Activated naive CD8-positive, alpha-beta T cell treated with anti-CD3 and anti-CD28 coated beads, Interleukin-2, amount 50 U/mL, for 24 hours (primary cell): ENCODE measurements at regions not wholly inside any gene's neighbourhood (a gene's known extent, or its start where the extent isn't known, plus 50 kb on each side); places are given as distances from the start of the nearest gene placed in this dataset.

ENCODE experiments used
- ATAC-seq: fragments of 150-1000 bp; cut with Tn5 transposase; one replicate; pipeline ENCODE4 v1.10.0; 2021
- DNase-seq: peaks from one replicate; pipeline ENCODE4 v3.0.0; 2021
- H3K27ac Mint-ChIP-seq: one replicate; pipeline ENCODE4 v1.8.0; 2021; ENCODE audit warnings: mild to moderate bottlenecking, mixed read lengths
- H3K27me3 Mint-ChIP-seq: one replicate; pipeline ENCODE4 v1.8.0; 2021; ENCODE audit warnings: mixed read lengths
- H3K36me3 Mint-ChIP-seq: one replicate; pipeline ENCODE4 v1.8.0; 2021; ENCODE audit warnings: low read depth, mixed read lengths
- H3K4me1 Mint-ChIP-seq: one replicate; pipeline ENCODE4 v1.8.0; 2021; ENCODE audit warnings: mixed read lengths
- H3K4me3 Mint-ChIP-seq: one replicate; pipeline ENCODE4 v1.8.0; 2021; ENCODE audit warnings: mild to moderate bottlenecking, moderate library complexity, mixed read lengths
- H3K9me3 Mint-ChIP-seq: one replicate; pipeline ENCODE4 v1.8.0; 2021; ENCODE audit warnings: mixed read lengths

GRCh38 chr10:113426181-113426877 lies 126.5 kb upstream of the HABP2 start:
- Mint-ChIP-seq H3K27ac (no peak overlapping the region), H3K4me1 (no peaks in the 10 kb centered on the region), H3K4me3 (no peak overlapping the region), H3K27me3 (peaks cover 4% of the 10 kb centered on the region), H3K9me3 (no peaks in the 10 kb centered on the region), H3K36me3 (no peaks in the 10 kb centered on the region)
- DNase-seq (no peak), ATAC-seq (no peak)

- H3K9me3 Mint-ChIP-seq = no peaks in the 10 kb centered on the region
- peaks cover 4% of the 10 kb centered on the region for H3K27me3 Mint-ChIP-seq
- no peak overlapping the region for H3K4me3 Mint-ChIP-seq
- ATAC-seq = no peak
- H3K4me1 Mint-ChIP-seq = no peaks in the 10 kb centered on the region
- DNase-seq = no peak
- no peaks in the 10 kb centered on the region for H3K36me3 Mint-ChIP-seq
- no peak overlapping the region for H3K27ac Mint-ChIP-seq
Observed at GRCh38 chr10:113427236-113427735, 125.6 kb upstream of the HABP2 start.

GRCh38 chr10:113427811-113428558 lies 124.9 kb upstream of the HABP2 start:
- ATAC-seq = no peak
- H3K27me3 Mint-ChIP-seq = peaks cover 4% of the 10 kb centered on the region
- no peak overlapping the region for H3K27ac Mint-ChIP-seq
- H3K9me3 Mint-ChIP-seq = no peaks in the 10 kb centered on the region
- DNase-seq = no peak
- no peaks in the 10 kb centered on the region for H3K36me3 Mint-ChIP-seq
- H3K4me3 Mint-ChIP-seq = no peak overlapping the region
- H3K4me1 Mint-ChIP-seq = no peaks in the 10 kb centered on the region

GRCh38 chr10:113430634-113431397 lies 122.0 kb upstream of the HABP2 start:
- H3K27ac Mint-ChIP-seq = no peak overlapping the region
- ATAC-seq = no peak
- no peaks in the 10 kb centered on the region for H3K36me3 Mint-ChIP-seq
- H3K9me3 Mint-ChIP-seq = no peaks in the 10 kb centered on the region
- H3K27me3 Mint-ChIP-seq = peaks cover 6% of the 10 kb centered on the region
- no peaks in the 10 kb centered on the region for H3K4me1 Mint-ChIP-seq
- no peak for DNase-seq
- no peak overlapping the region for H3K4me3 Mint-ChIP-seq

- DNase-seq (no peak), ATAC-seq (no peak)
- H3K36me3 Mint-ChIP-seq = no peaks in the 10 kb centered on the region
- no peak overlapping the region for H3K4me3 Mint-ChIP-seq
- H3K27me3 Mint-ChIP-seq = peaks cover 6% of the 10 kb centered on the region
- H3K9me3 Mint-ChIP-seq = no peaks in the 10 kb centered on the region
- H3K4me1 Mint-ChIP-seq = no peaks in the 10 kb centered on the region
- H3K27ac Mint-ChIP-seq = no peak overlapping the region
Observed at GRCh38 chr10:113431398-113432160, 121.3 kb upstream of the HABP2 start.

- no peak for ATAC-seq
Observed at GRCh38 chr10:113433711-113434110, 119.1 kb upstream of the HABP2 start.

GRCh38 chr10:113434315-113434714 lies 118.5 kb upstream of the HABP2 start:
- H3K9me3 Mint-ChIP-seq = no peaks in the 10 kb centered on the region

More at GRCh38 chr10:113433711-113434110, 119.1 kb upstream of the HABP2 start:
- H3K9me3 Mint-ChIP-seq = no peaks in the 10 kb centered on the region
- DNase-seq = no peak
- H3K36me3 Mint-ChIP-seq = no peaks in the 10 kb centered on the region
- H3K4me1 Mint-ChIP-seq = no peaks in the 10 kb centered on the region
- H3K4me3 Mint-ChIP-seq = no peak overlapping the region
- no peak overlapping the region for H3K27ac Mint-ChIP-seq
- H3K27me3 Mint-ChIP-seq = peaks cover 6% of the 10 kb centered on the region

GRCh38 chr10:113434950-113435349 lies 117.9 kb upstream of the HABP2 start:
- Mint-ChIP-seq H3K4me3 (no peak overlapping the region), H3K27ac (no peak overlapping the region), H3K27me3 (peaks cover 6% of the 10 kb centered on the region), H3K9me3 (no peaks in the 10 kb centered on the region), H3K36me3 (no peaks in the 10 kb centered on the region), H3K4me1 (no peaks in the 10 kb centered on the region)
- no peak for DNase-seq
- ATAC-seq = no peak

More at GRCh38 chr10:113434315-113434714, 118.5 kb upstream of the HABP2 start:
- Mint-ChIP-seq H3K4me3 (no peak overlapping the region), H3K4me1 (no peaks in the 10 kb centered on the region), H3K27me3 (peaks cover 6% of the 10 kb centered on the region), H3K36me3 (no peaks in the 10 kb centered on the region), H3K27ac (no peak overlapping the region)
- DNase-seq = no peak
- no peak for ATAC-seq

GRCh38 chr10:113435881-113436280 lies 117.0 kb upstream of the HABP2 start:
- H3K27ac Mint-ChIP-seq = no peak overlapping the region
- peaks cover 4% of the 10 kb centered on the region for H3K27me3 Mint-ChIP-seq
- ATAC-seq = no peak
- no peaks in the 10 kb centered on the region for H3K4me1 Mint-ChIP-seq
- H3K36me3 Mint-ChIP-seq = no peaks in the 10 kb centered on the region
- no peak overlapping the region for H3K4me3 Mint-ChIP-seq
- no peak for DNase-seq
- H3K9me3 Mint-ChIP-seq = no peaks in the 10 kb centered on the region

GRCh38 chr10:113436851-113437250 lies 116.0 kb upstream of the HABP2 start:
- Mint-ChIP-seq H3K4me1 (no peaks in the 10 kb centered on the region), H3K36me3 (no peaks in the 10 kb centered on the region), H3K27ac (no peak overlapping the region), H3K27me3 (peaks cover 4% of the 10 kb centered on the region), H3K4me3 (no peak overlapping the region), H3K9me3 (no peaks in the 10 kb centered on the region)
- no peak for DNase-seq
- no peak for ATAC-seq

- H3K4me1 Mint-ChIP-seq = no peaks in the 10 kb centered on the region
- no peaks in the 10 kb centered on the region for H3K9me3 Mint-ChIP-seq
- no peak overlapping the region for H3K4me3 Mint-ChIP-seq
- no peak for DNase-seq
- peaks cover 4% of the 10 kb centered on the region for H3K27me3 Mint-ChIP-seq
- H3K36me3 Mint-ChIP-seq = no peaks in the 10 kb centered on the region
- no peak overlapping the region for H3K27ac Mint-ChIP-seq
- no peak for ATAC-seq
Observed at GRCh38 chr10:113438652-113439051, 114.2 kb upstream of the HABP2 start.

- Mint-ChIP-seq H3K36me3 (no peaks in the 10 kb centered on the region), H3K27ac (no peak overlapping the region), H3K4me3 (no peak overlapping the region), H3K9me3 (no peaks in the 10 kb centered on the region), H3K27me3 (no peaks in the 10 kb centered on the region), H3K4me1 (no peaks in the 10 kb centered on the region)
- DNase-seq = no peak
- no peak for ATAC-seq
Observed at GRCh38 chr10:113441220-113441619, 111.6 kb upstream of the HABP2 start.

GRCh38 chr10:113441686-113442270 lies 111.1 kb upstream of the HABP2 start:
- ATAC-seq = no peak

GRCh38 chr10:113442336-113442735 lies 110.5 kb upstream of the HABP2 start:
- no peak overlapping the region for H3K27ac Mint-ChIP-seq
- no peaks in the 10 kb centered on the region for H3K9me3 Mint-ChIP-seq
- H3K4me1 Mint-ChIP-seq = no peaks in the 10 kb centered on the region
- no peaks in the 10 kb centered on the region for H3K36me3 Mint-ChIP-seq
- H3K4me3 Mint-ChIP-seq = no peak overlapping the region
- ATAC-seq (no peak), DNase-seq (no peak)
- no peaks in the 10 kb centered on the region for H3K27me3 Mint-ChIP-seq

More at GRCh38 chr10:113441686-113442270, 111.1 kb upstream of the HABP2 start:
- Mint-ChIP-seq H3K27ac (no peak overlapping the region), H3K4me1 (no peaks in the 10 kb centered on the region), H3K36me3 (no peaks in the 10 kb centered on the region), H3K9me3 (no peaks in the 10 kb centered on the region), H3K27me3 (no peaks in the 10 kb centered on the region), H3K4me3 (no peak overlapping the region)
- no peak for DNase-seq
